GM18861 (cell line): ENCODE measurements at regions not wholly inside any gene's neighbourhood (a gene's known extent, or its start where the extent isn't known, plus 50 kb on each side); places are given as distances from the start of the nearest gene placed in this dataset.

ENCODE experiments used
- ATAC-seq: cut with Tn5 transposase; IDR thresholded peaks from one replicate; pipeline ENCODE4 v1.9.1; 2021; ENCODE audit not compliant: unreplicated experiment

DNA sequence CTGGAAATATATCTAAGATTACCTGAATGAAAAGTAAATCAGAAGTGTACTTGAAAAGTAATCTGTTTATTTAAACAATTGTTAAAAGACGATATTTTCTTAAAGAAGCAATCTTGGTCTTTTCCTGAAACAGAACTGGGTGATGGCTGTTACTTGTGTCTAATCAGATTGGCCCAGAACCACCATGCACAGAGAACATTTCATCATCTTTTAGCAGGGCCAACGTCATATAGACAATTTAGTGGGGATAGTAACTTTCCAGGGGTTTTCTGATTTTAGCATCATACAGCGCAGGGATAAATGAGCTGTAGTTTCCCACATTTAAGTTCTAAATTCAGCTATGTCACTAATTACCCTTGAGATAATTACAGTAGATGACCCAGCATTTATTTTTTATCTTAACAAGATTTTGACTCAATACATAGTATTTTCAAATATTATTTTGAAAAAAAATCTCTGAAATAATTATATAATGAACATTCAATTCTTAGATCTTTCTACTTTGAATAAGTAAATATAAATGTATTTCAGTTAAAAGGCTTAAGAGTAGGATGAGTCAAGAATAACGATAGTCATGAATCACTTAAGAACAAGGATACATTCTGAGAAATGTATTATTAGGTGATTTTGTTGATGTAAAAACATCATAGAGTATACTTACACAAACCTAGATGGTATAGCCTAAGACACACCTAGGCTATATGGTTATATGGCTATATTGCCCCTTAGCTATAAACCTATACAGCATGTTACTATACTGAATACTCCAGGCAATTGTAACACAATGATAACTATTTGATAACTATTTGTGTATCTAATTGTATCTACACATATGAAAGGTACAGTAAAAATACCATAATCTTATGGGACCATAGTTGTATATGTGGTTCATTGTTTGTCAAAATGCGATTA, 103.8 kb upstream of the MME start:
- no peak for ATAC-seq

DNA sequence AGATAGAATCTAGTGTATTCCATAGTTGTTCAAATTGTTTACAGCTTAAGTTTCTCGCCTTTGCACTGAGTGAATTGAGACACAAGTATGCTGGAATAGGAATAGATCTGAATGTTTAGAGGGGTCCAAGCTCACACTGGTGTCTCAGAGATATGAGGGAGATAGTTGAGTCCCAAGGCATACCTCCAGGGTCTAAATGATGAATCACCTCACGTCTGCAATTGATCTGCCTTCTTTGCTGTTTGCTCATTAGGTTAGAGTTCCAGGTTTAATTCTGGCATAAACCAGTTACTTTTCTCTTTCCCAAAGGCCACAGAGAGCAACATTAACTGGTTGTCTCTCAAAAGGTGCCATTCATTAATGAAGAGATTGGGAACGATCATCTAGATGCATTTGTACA, 106.3 kb upstream of the MME start:
- ATAC-seq: no peak

DNA sequence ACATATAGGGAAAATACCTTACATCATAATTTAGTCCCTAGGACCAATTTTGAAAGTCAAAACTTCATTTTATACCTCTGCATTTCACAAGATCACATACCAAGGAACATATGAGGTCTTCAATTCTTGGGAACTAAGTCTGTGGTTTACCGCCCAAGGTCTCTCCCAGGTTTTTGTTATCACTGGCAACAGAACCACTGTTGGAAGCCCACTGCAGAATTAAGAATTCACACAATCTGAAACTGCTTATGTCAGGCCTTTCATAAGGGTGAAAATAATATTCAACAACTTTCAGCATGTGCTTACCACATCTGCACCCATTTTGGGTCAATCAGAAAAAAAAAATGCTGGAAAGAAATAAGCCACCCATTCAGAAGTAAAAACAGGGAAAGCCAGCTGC, 107.2 kb upstream of the MME start:
- no peak for ATAC-seq

DNA sequence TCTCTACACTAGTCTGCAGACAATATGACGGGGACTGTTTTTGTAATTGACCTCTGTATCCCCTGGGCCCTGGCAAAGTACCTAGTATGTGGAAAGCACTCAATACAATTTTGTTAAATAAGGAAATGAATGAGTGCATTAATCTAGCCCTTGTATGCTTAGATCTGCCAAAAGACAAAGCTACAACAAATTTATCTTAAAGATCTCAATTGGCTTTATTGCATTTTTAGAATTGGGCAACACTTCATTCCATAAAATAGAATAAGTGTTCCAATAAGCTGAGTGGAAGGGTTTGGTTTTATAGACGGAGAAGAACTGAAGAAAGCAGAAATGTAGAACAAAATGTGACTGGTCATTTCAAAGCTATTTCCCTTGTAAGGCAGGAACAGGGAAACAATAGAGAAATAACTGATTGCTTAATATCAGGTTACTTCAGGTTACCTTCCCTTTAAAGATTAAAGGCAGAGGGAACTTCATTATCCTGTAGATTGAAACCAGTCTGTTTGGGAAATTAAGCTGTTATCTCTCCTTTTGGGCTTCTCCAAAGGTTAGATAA, 108.3 kb upstream of the MME start:
- no peak for ATAC-seq

DNA sequence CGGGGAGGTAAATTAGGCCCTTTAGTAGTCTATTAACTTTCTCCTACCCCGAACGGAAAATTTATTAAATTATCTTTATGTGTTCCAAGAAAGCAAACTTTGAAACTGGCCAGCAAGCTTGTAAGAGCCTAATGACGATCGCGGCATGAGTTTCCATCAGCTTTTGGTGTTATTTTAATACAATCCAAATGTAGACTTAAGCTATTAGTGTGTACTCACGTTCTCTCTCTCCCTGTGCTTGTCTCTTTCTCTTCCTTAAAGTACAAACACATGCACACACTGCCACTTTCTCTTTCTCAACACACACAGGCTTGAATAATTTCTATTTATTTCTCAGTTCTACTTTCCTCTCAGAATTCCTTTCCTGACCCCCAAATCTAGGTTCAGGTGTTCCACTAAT, 108.8 kb upstream of the MME start:
- ATAC-seq: no peak

DNA sequence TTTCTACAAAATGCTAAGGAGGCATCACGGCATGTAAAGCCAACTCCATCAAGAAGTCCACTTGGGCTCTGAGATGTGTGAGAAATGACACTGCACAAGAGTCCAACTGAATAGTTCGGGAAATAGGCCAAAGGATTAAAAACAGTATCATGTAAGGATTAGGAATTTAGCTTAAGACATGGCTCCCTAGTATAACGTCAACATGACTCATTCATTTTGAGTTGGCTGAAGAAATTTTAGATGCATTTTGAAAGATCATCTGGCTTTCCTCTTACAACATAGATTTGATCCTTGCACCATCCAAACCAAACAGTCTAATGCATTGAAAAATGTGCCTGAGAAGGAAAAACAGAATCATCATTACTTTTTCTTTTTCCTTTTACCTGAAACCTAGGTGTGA, 109.3 kb upstream of the MME start:
- ATAC-seq: no peak

DNA sequence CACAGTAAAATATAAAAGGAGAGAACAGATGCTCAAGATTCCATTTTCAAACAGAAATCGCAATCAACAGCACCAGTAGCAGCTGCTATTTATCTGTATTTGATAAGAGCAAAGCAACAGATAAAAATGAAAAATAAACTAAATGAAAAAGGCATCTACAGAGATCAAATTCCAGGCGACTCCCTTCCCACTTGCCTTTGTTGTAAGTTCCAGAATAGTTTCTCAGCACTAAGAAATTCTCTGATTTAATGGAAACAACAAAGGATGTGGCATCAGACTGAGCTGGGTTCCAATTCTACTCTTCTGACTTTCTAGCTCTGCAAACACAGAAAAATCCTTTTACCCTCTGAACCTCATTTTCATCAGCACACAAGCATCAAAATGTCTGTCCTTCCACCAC, 110.8 kb upstream of the MME start:
- ATAC-seq: no peak

DNA sequence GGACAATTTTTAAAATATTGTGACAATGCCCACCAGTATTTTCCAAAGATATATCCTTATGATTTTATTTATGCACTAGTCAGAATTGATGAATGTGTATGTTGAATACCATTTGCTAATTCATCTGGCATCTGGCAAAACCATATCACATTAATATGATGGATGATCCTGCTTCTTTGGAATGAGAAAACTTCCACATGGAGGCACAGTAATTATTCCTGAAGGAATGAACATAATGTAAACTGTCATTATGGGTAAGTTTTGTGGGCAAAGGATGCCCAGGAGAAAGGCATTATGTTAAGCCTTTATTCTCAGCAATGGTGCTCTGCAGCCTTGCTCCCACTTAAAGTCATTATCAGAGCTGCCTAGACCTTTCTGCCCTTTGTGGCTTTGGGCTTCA, 113.0 kb upstream of the MME start:
- ATAC-seq: no peak

DNA sequence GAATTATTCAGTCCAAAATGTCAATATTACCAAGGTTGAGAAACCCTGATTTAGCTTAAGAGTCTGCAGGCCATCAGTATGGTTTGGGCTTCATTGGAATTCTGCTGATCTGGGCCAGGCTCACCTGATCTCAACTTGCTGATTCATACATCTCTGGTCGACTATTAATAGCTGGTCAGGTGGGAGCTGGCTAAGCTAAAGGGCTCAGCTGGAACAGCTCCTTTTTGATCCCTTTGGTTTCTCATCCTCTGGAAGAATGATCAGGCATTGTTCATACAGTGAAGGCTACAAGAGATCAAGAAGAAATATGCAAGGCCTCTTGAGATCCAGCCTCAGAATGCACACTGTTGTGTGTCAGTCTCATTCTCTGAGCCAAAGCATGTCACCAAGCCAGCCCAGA, 123.3 kb upstream of the MME start:
- ATAC-seq: no peak

DNA sequence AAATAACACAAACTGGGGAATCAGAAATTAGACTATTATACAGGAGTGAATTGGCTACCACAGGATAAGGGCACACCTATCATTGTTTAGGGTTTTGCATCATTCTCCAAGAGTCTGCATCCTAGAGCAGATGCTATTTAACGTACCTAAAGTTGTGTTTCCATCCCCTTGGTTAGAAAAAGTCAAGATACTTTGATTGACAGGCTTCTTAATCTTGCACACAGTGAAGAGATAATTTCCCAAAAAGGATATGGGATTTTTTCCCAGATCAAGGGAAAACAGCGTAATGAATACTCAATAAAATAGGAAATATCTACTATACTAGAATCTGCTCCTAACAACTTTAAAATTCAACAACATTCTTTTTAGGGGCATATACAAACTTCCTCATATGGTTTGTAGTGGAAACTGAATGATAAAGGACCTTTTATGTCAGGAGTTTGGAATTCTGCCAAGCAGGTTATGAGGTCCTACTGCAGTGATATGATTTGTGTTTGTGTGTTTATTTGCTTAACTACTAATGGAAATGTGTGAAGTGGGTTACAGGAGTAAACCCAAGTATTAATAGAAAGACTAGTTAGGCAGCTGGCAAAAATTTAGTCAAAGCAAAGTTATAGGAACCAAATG, 124.1 kb upstream of the MME start:
- no peak for ATAC-seq

DNA sequence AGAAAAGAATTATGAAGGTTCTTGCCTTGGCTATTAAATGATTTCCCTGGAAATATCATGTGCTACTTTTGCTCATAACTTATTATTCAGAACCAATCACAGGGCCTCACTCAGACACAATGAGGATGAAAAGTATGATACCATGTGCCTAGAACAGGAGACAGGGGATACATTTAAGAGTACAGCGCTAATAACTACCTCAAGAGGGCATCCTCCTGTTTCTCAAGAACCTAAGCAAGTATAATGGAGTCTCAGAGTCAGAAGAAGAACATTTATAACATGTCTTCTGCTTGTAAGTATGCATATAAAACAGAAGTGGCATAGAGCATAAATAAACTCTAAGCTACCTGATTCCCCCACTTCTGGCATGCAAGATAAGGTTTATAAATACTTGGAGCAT, 125.4 kb upstream of the MME start:
- ATAC-seq: no peak

DNA sequence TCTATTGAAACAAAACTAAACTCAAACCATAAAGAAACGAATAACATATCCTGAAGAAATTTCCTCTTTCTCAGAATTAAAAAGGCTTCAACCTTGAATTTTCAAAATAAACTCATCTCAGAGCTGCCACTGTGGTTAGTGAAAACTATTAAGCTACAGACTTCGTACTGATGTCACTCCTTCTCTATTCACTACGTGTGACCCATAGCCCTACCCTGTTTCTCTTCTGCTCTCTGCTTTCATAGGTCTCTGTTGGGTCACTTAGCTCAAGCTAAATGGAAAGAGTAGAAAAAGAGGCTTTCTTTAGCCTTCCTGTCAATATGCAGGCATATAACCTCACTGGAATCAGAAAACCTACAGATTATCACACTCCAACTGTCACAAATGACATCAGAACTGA, 126.6 kb upstream of the MME start:
- no peak for ATAC-seq

DNA sequence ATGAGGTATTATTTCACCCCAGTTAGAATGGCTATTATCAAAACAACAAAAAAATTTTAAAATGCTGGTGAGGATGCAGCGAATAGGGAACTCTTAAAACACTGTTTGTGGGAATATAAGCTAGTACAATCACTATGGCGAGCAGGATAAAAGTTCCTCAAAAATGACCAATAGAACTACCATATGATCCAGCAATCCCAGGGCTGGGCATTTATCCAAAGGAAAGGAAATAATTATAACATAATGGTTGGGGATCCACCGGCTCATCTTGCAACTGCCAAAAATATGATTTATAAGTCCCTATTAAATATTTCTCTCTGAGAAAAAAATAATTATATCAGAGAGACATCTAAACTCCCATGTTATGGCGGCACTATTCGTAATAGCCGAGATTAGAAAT, 127.6 kb upstream of the MME start:
- ATAC-seq: no peak

DNA sequence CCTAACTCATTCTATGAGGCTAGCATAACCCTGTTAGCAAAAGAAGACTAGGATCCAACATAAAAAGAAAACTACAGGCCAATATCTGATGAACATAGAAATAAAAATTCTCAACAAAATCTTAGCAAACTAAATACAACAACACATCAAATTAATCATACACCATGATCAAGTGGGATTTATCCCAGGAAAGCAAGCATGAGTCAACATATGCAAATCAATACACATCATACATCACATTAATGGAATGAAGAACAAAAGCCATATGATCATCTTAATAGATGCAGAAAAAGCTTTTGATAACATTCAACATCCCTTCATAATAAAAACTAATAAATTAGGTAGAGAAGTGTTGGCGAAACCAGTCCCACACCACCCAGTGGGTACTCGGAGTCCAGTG, 136.1 kb upstream of the MME start:
- ATAC-seq: no peak

DNA sequence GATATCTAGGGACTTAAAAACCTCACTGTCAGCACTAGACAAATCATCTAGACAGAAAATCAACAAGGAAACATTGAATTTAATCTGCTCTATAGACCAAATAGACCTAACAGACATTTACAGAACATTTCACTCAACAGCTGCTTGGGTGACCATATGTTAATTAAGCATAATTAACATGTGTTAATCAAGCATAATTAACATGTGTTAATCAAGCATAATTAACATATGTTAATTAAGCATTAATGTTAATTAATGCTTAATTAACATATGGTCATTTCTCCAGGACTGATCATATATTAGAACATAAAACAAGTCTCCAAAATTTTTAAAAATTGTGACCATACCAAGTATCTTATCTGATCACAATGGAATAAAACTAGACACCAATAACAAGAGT, 137.3 kb upstream of the MME start:
- ATAC-seq: no peak

DNA sequence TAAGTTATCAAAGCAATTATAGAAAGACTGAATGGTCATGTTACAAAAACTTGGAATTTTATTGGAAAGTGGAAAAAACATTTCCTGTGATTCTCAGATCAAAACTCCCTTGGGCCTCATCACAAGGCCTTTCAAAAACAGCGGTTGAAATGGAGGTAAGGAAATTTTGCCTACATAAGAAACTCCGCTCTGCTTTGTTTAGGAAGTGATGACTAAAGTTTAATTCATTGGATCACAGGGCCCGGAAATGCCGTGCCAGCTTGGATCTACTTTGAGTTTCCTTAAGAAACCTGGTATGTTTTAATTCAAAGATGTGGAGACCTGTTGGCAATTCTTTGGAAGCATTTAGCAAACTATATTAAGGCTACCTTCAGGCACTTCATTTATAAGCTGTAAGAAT, 143.9 kb upstream of the MME start:
- no peak for ATAC-seq

DNA sequence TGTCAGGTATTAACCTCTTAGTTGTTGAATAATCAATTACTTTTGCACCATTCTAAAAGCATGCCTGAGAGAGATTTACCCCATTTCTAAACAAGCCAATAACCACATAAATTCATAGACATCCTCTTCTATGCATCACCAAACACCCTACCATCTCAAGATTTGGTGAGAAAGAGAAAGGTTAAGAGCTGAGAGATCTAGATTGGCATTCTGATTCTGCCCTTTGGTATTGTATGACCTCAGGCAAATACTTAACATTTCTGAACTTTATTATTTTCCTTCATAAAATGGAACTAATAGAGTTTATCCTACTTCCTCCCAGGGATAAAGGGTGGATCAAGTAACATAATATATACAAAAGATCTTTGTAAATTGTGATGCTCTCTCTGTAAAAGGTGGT, 146.5 kb upstream of the MME start:
- ATAC-seq: no peak

DNA sequence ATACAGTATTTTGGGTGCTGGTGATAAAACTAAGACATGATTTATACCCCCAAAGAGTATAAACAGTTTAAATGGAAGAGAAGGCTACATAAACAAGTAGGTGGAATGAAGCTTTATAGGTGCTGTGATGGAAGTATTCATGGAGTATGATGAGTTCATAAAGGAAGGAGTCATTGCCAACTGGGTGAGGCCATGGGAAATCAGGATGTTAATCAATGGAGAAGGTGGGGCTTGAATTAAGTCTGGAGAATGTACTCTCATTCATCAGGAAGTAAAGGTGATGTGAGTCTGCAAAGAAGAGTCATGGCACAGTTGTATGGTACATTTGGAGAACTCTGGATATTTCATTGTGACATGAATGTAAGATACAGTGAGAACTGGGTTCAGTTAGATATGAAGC, 147.5 kb upstream of the MME start:
- no peak for ATAC-seq

DNA sequence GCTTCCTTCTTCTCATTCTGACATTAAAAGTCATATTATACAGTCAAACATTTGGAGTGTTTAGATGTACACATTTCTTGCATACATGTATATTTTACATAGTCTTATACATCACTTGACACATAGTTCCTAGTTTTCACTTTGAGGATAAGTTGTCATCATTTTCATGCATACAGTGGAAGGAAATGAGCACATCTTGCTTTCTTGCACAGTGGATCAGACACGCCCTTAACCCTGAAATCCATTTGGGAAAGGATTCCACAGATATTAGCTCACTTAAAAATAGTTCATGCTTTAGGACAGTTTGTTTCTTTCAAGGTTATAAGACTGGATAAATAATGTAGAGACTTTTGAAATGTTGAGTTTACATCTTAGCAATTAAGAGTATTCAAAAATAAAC, 148.6 kb upstream of the MME start:
- no peak for ATAC-seq

DNA sequence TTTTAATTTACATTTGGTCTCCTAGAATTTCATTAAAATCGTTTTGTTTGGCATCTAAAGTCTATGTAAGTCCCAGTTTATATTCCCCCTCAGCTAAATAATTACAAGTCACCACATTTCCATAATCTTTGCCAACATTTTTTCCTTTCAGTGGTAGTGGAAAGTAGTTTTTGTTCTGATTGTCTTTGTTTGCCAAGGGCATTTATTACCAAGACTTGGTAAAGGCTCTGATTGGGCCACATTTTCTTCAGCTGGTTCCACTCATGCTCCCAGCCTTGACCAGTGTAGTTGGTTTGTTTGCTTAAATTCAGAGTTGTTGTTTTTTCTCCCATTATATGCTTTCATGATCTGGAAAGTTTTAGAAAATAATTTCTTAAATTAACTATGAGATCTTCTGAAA, 153.4 kb upstream of the MME start:
- no peak for ATAC-seq

DNA sequence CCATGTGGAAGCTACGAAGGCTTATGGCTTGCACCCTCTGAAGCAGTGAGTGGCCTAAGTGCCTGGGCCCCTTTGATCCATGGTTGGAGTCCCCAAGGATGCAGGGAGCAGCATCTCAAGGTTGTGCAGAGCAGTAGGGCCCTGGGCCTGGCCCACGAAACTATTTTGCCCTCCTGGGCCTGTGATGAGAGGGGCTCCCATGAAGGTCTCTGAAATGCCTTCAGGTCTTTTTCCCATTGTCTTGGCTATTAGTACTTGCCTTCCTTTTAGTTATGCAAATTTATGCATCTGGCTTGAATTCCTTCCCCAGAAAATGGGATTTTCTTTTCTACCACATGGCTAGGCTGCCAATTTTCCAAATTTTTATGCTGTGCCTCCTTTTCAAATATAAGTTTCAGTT, 158.8 kb upstream of the MME start:
- ATAC-seq: no peak

DNA sequence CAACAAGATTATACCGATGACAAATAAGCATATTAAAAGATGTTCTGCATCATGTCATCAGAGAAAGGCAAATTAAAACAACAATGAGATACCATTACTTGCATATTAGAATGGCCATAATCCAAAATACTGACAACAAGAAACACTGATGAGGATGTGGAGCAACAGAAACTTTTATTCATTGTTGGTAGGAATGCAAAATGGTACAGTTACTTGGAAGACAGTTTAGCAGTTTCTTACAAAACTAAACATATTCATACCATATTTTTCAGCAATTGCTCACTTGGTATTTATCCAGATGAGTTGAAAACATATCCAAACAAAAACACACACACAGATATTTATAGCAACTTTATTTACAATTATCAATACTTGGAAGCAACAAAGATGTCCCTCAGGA, 160.9 kb upstream of the MME start:
- no peak for ATAC-seq

DNA sequence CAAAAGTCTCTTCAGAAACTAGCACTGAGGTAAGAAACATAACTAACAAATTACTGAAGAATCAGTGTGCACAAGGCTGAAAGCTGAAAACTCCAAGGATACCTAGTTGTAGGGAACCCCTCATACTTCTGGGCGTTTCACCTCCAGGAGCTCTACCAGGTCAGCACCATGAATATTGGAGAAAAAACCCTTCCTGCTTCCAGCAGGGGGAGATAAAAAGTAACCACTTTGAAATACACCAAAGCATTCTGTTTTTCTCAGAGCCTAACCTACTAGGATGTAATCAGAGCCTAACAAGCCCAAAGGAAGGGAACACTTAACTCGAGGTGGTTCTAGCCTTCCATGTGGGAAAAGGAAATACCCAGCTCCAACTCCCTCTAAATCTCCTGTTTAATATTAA, 175.8 kb upstream of the MME start:
- no peak for ATAC-seq
